HG02884 (cell line): ENCODE measurements at regions not wholly inside any gene's neighbourhood (a gene's known extent, or its start where the extent isn't known, plus 50 kb on each side); places are given as distances from the start of the nearest gene placed in this dataset.
"Not testable (repeated sequence)": the region's sequence is repeated elsewhere in the genome, so short reads cannot be mapped to it uniquely, and the experiment has no call there.

Source experiments
- ATAC-seq: cut with Tn5 transposase; IDR thresholded peaks from one replicate; pipeline ENCODE4 v1.9.1; 2021; ENCODE audit warnings: mild to moderate bottlenecking, moderate library complexity; ENCODE audit not compliant: unreplicated experiment

GRCh38 chr6:154921482-154921881, 73.6 kb upstream of the TIAM2 start:
- peak; percentile 73 for ATAC-seq

GRCh38 chr6:154923199-154923869, 71.8 kb upstream of the TIAM2 start:
- ATAC-seq: no peak

GRCh38 chr6:154925130-154925529, 70.0 kb upstream of the TIAM2 start:
- no peak for ATAC-seq

- no peak for ATAC-seq
Observed at GRCh38 chr6:154926366-154926765, 68.7 kb upstream of the TIAM2 start.

GRCh38 chr6:154928325-154928922, 66.7 kb upstream of the TIAM2 start:
- ATAC-seq: no peak

GRCh38 chr6:154930451-154930851, 64.7 kb upstream of the TIAM2 start:
- ATAC-seq: no peak

- no peak for ATAC-seq
Observed at GRCh38 chr6:154931711-154932424, 63.2 kb upstream of the TIAM2 start.

GRCh38 chr6:154932515-154933027, 62.5 kb upstream of the TIAM2 start:
- ATAC-seq: no peak

- ATAC-seq: no peak
Observed at GRCh38 chr6:154933181-154933827, 61.8 kb upstream of the TIAM2 start.

- ATAC-seq: no peak
Observed at GRCh38 chr6:154937306-154938220, 57.6 kb upstream of the TIAM2 start.

- ATAC-seq: no peak
Observed at GRCh38 chr6:154938221-154938580, 56.9 kb upstream of the TIAM2 start.

GRCh38 chr6:154938727-154939285, 56.3 kb upstream of the TIAM2 start:
- ATAC-seq: not testable (repeated sequence)

GRCh38 chr6:154942770-154943169, 52.3 kb upstream of the TIAM2 start:
- ATAC-seq: no peak

- no peak for ATAC-seq
Observed at GRCh38 chr6:154945271-154945890, 49.7 kb upstream of the TIAM2 start.
